H9 (cell line): ENCODE measurements at regions not wholly inside any gene's neighbourhood (a gene's known extent, or its start where the extent isn't known, plus 50 kb on each side); places are given as distances from the start of the nearest gene placed in this dataset.

Source experiments
- DNase-seq: peaks from one replicate; pipeline ENCODE4 v3.0.0-alpha.2; 2017
- H2AFZ ChIP-seq: one replicate; pipeline ENCODE4 v1.6.1; 2013; ENCODE audit warnings: mild to moderate bottlenecking, low read length, control low read depth, moderate library complexity
- H2AK5ac ChIP-seq: 2 replicates; pipeline ENCODE4 v1.6.1; 2013; ENCODE audit warnings: low read length, control low read depth, mixed read lengths; ENCODE audit not compliant: insufficient read length
- H2BK120ac ChIP-seq: one replicate; pipeline ENCODE4 v1.6.1; 2013; ENCODE audit warnings: low read depth, mild to moderate bottlenecking, low read length, control low read depth, inconsistent platforms; ENCODE audit not compliant: poor library complexity, severe bottlenecking
- H2BK12ac ChIP-seq: 2 replicates; pipeline ENCODE4 v1.6.1; 2013; ENCODE audit warnings: low read length, control low read depth, mixed read lengths, low read depth; ENCODE audit not compliant: insufficient read length
- H2BK15ac ChIP-seq: 2 replicates; pipeline ENCODE4 v1.6.1; 2013; ENCODE audit warnings: low read depth, low read length, control low read depth
- H2BK20ac ChIP-seq: one replicate; pipeline ENCODE4 v1.6.1; 2013; ENCODE audit warnings: low read depth, mild to moderate bottlenecking, low read length, control low read depth, inconsistent platforms; ENCODE audit not compliant: poor library complexity, severe bottlenecking
- H2BK5ac ChIP-seq: 2 replicates; pipeline ENCODE4 v1.6.1; 2013; ENCODE audit warnings: low read length, control low read depth, mixed read lengths; ENCODE audit not compliant: insufficient read length
- H3K14ac ChIP-seq: 2 replicates; pipeline ENCODE4 v1.6.1; 2013; ENCODE audit warnings: low read length, control low read depth; ENCODE audit not compliant: insufficient read depth
- H3K18ac ChIP-seq: 2 replicates; pipeline ENCODE4 v1.6.1; 2013; ENCODE audit warnings: low read depth, mild to moderate bottlenecking, mixed read lengths, low read length, control low read depth; ENCODE audit not compliant: insufficient read length
- H3K23ac ChIP-seq: 2 replicates; pipeline ENCODE4 v1.6.1; 2013; ENCODE audit warnings: low read length, control low read depth, mixed read lengths, low read depth; ENCODE audit not compliant: insufficient read length
- H3K23me2 ChIP-seq: 2 replicates; pipeline ENCODE4 v1.6.1; 2013; ENCODE audit warnings: low read depth, mild to moderate bottlenecking, mixed read lengths, low read length, control low read depth; ENCODE audit not compliant: insufficient read length, poor library complexity, severe bottlenecking
- H3K27ac ChIP-seq: 2 replicates; pipeline ENCODE4 v1.5.1; 2013; ENCODE audit warnings: low read length, control low read depth, mixed read lengths, low read depth; ENCODE audit not compliant: insufficient read length
- H3K27me3 ChIP-seq: 2 replicates; pipeline ENCODE4 v1.6.1; 2013; ENCODE audit warnings: low read length, control low read depth, inconsistent platforms; ENCODE audit not compliant: insufficient read depth
- H3K4ac ChIP-seq: 2 replicates; pipeline ENCODE4 v1.6.1; 2013; ENCODE audit warnings: low read depth, mild to moderate bottlenecking, control low read depth, inconsistent platforms, low read length, moderate library complexity
- H3K4me1 ChIP-seq: 2 replicates; pipeline ENCODE4 v1.6.1; 2013; ENCODE audit warnings: low read length, control low read depth, inconsistent platforms; ENCODE audit not compliant: insufficient read depth
- H3K4me2 ChIP-seq: 2 replicates; pipeline ENCODE4 v1.6.1; 2013; ENCODE audit warnings: low read length, control low read depth, mixed read lengths; ENCODE audit not compliant: insufficient read length, insufficient read depth
- H3K56ac ChIP-seq: 2 replicates; pipeline ENCODE4 v1.6.1; 2013; ENCODE audit warnings: low read depth, mild to moderate bottlenecking, mixed read lengths, low read length, control low read depth; ENCODE audit not compliant: insufficient read length
- H3K79me1 ChIP-seq: 2 replicates; pipeline ENCODE4 v1.6.1; 2013; ENCODE audit warnings: low read depth, mild to moderate bottlenecking, moderate library complexity, low read length, control low read depth, inconsistent platforms; ENCODE audit not compliant: insufficient read depth, poor library complexity, severe bottlenecking
- H3K79me2 ChIP-seq: 2 replicates; pipeline ENCODE4 v1.6.1; 2013; ENCODE audit warnings: low read length, control low read depth, inconsistent platforms; ENCODE audit not compliant: insufficient read depth
- H3K9ac ChIP-seq: 2 replicates; pipeline ENCODE4 v1.6.1; 2013; ENCODE audit warnings: low read length, control low read depth, mixed read lengths; ENCODE audit not compliant: insufficient read length; ENCODE audit errors: extremely low read depth
- H3K9me3 ChIP-seq: one replicate; pipeline ENCODE4 v1.6.1; 2013; ENCODE audit warnings: low read depth, low read length, inconsistent platforms; ENCODE audit not compliant: control insufficient read depth
- H3T11ph ChIP-seq: one replicate; pipeline ENCODE4 v1.6.1; 2013; ENCODE audit warnings: mild to moderate bottlenecking, low read length, control low read depth, inconsistent platforms
- H4K20me1 ChIP-seq: one replicate; pipeline ENCODE4 v1.6.1; 2013; ENCODE audit not compliant: control insufficient read depth, insufficient read length, insufficient read depth
- H4K5ac ChIP-seq: 2 replicates; pipeline ENCODE4 v1.6.1; 2013; ENCODE audit warnings: low read depth, mild to moderate bottlenecking, mixed read lengths, low read length, control low read depth; ENCODE audit not compliant: insufficient read length
- H4K8ac ChIP-seq: replicated peaks from 2 replicates; pipeline ENCODE4 v1.6.1; 2013; ENCODE audit warnings: low read length, control low read depth, mixed read lengths, low read depth; ENCODE audit not compliant: insufficient read length
- H4K91ac ChIP-seq: 2 replicates; pipeline ENCODE4 v1.6.1; 2013; ENCODE audit warnings: low read depth, mild to moderate bottlenecking, moderate library complexity, mixed read lengths, low read length, control low read depth; ENCODE audit not compliant: insufficient read length
- H3K27ac Mint-ChIP-seq, 3 experiments: 2 replicates in 2 of 3; 3 replicates in 1 of 3; pipeline ENCODE4 v1.8.0; 2020 to 2021; ENCODE audit warnings: mixed read lengths in 3 of 3, mild to moderate bottlenecking in 1 of 3, moderate library complexity in 1 of 3
- H3K27me3 Mint-ChIP-seq: 2 replicates; pipeline ENCODE4 v1.8.0; 2021; ENCODE audit warnings: low read depth, mild to moderate bottlenecking, moderate library complexity, mixed read lengths
- H3K36me3 Mint-ChIP-seq, 3 experiments: 2 replicates in 2 of 3; 3 replicates in 1 of 3; pipeline ENCODE4 v1.8.0; 2020 to 2021; ENCODE audit warnings: low read depth in 3 of 3, mixed read lengths in 3 of 3; ENCODE audit not compliant: insufficient read depth in 1 of 3
- H3K4me1 Mint-ChIP-seq, 2 experiments: 2 replicates each; pipeline ENCODE4 v1.8.0; 2020; ENCODE audit warnings: mixed read lengths in 2 of 2
- H3K4me3 Mint-ChIP-seq, 2 experiments: 2 replicates in 1 of 2; 3 replicates in 1 of 2; pipeline ENCODE4 v1.8.0; 2020 to 2021; ENCODE audit warnings: mild to moderate bottlenecking in 2 of 2, mixed read lengths in 2 of 2, moderate library complexity in 1 of 2
- H3K9me3 Mint-ChIP-seq, 2 experiments: 2 replicates in 1 of 2; 3 replicates in 1 of 2; pipeline ENCODE4 v1.8.0; 2020; ENCODE audit warnings: mild to moderate bottlenecking in 2 of 2, mixed read lengths in 2 of 2, moderate library complexity in 1 of 2
- WGBS: extraction: QIAGEN DNeasy Blood & Tissue Kit; methylation state at CpG from one replicate; pipeline ENCODE4 v1.1.7; 2013; ENCODE audit warnings: missing lambda C conversion rate, low lambda C conversion rate, mixed read lengths; ENCODE audit not compliant: insufficient read length; ENCODE audit errors: extremely low coverage; 5-methylcytosine and 5-hydroxymethylcytosine counted together
- TF ChIP-seq, protein P1 (sequence below): fragments of 200-600 bp; sonication (generic); conservative IDR thresholded peaks from 3 replicates; pipeline ENCODE4 v1.8.0; 2021; ENCODE audit warnings: antibody characterized with exemption, mild to moderate bottlenecking

- TF ChIP-seq, protein P1, sequence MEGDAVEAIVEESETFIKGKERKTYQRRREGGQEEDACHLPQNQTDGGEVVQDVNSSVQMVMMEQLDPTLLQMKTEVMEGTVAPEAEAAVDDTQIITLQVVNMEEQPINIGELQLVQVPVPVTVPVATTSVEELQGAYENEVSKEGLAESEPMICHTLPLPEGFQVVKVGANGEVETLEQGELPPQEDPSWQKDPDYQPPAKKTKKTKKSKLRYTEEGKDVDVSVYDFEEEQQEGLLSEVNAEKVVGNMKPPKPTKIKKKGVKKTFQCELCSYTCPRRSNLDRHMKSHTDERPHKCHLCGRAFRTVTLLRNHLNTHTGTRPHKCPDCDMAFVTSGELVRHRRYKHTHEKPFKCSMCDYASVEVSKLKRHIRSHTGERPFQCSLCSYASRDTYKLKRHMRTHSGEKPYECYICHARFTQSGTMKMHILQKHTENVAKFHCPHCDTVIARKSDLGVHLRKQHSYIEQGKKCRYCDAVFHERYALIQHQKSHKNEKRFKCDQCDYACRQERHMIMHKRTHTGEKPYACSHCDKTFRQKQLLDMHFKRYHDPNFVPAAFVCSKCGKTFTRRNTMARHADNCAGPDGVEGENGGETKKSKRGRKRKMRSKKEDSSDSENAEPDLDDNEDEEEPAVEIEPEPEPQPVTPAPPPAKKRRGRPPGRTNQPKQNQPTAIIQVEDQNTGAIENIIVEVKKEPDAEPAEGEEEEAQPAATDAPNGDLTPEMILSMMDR, result no peak
- no peaks in the 10 kb centered on the region for H3K79me1 ChIP-seq
- no peak overlapping the region for H2BK12ac ChIP-seq
- no peak overlapping the region for H3K4me2 ChIP-seq
- no peak overlapping the region for H2AFZ ChIP-seq
- H3K9me3 ChIP-seq, result no peaks in the 10 kb centered on the region
- Mint-ChIP-seq H3K9me3 (no peaks in the 10 kb centered on the region), H3K27ac (no peak overlapping the region), H3K36me3 (no peaks in the 10 kb centered on the region), H3K27me3 (peaks cover 2% of the 10 kb centered on the region), H3K4me3 (no peak overlapping the region), H3K4me1 (no peaks in the 10 kb centered on the region)
- H3K79me2 ChIP-seq, result no peaks in the 10 kb centered on the region
- DNase-seq, result no peak
- no peak overlapping the region for H3K18ac ChIP-seq
- no peak overlapping the region for H3K14ac ChIP-seq
- no peak overlapping the region for H4K8ac ChIP-seq
- H2BK120ac ChIP-seq, result no peak overlapping the region
- no peak overlapping the region for H3T11ph ChIP-seq
- no peak overlapping the region for H3K56ac ChIP-seq
- H4K91ac ChIP-seq, result no peak overlapping the region
- H2BK15ac ChIP-seq, result no peak overlapping the region
- H4K5ac ChIP-seq, result no peak overlapping the region
- WGBS, result no CpG with 5 or more reads among the region's 6 CpGs
- H3K4ac ChIP-seq, result no peak overlapping the region
- H3K9ac ChIP-seq, result no peak overlapping the region
- no peak overlapping the region for H3K23ac ChIP-seq
- no peak overlapping the region for H2BK5ac ChIP-seq
- H3K23me2 ChIP-seq, result no peaks in the 10 kb centered on the region
- H3K27me3 ChIP-seq, result no peaks in the 10 kb centered on the region
- no peak overlapping the region for H2AK5ac ChIP-seq
- H2BK20ac ChIP-seq, result no peak overlapping the region
- no peaks in the 10 kb centered on the region; the same call in 1 of the 2 replicates for H3K4me1 ChIP-seq
- H4K20me1 ChIP-seq, result no peaks in the 10 kb centered on the region
- H3K27ac ChIP-seq, result no peak overlapping the region
Measured at GRCh38 chr20:52738081-52738480, 234.1 kb upstream of the TSHZ2 start.
